BLaER1 (cell line): ENCODE measurements at regions not wholly inside any gene's neighbourhood (a gene's known extent, or its start where the extent isn't known, plus 50 kb on each side); places are given as distances from the start of the nearest gene placed in this dataset.
"Not testable (repeated sequence)": the region's sequence is repeated elsewhere in the genome, so short reads cannot be mapped to it uniquely, and the experiment has no call there.

Experiments used
- H3K27ac ChIP-seq: shearing (Covaris generic); formaldehyde crosslinking; 2 replicates; pipeline ENCODE4 v1.8.1; 2022
- H3K27me3 ChIP-seq: shearing (Covaris generic); formaldehyde crosslinking; 2 replicates; pipeline ENCODE4 v1.8.1; 2022
- H3K36me3 ChIP-seq: shearing (Covaris generic); formaldehyde crosslinking; 2 replicates; pipeline ENCODE4 v1.8.1; 2022
- H3K4me1 ChIP-seq: shearing (Covaris generic); formaldehyde crosslinking; 2 replicates; pipeline ENCODE4 v1.8.1; 2022
- H3K4me2 ChIP-seq: shearing (Covaris generic); formaldehyde crosslinking; 2 replicates; pipeline ENCODE4 v1.8.1; 2022
- H3K4me3 ChIP-seq: shearing (Covaris generic); formaldehyde crosslinking; 2 replicates; pipeline ENCODE4 v1.8.1; 2022
- H3K9ac ChIP-seq: shearing (Covaris generic); formaldehyde crosslinking; 2 replicates; pipeline ENCODE4 v1.8.1; 2022
- H3K9me3 ChIP-seq: shearing (Covaris generic); formaldehyde crosslinking; 2 replicates; pipeline ENCODE4 v1.8.1; 2022
- H4K20me1 ChIP-seq: shearing (Covaris generic); formaldehyde crosslinking; 2 replicates; pipeline ENCODE4 v1.8.1; 2022
- Cebpa-rat ChIP-seq: shearing (Covaris generic); IDR thresholded peaks from 2 replicates; pipeline ENCODE4 v1.8.1; 2022

GRCh38 chr4:18611026-18611425 is 589.5 kb upstream of the LCORL start:
- Histone ChIP-seq H3K9me3 (peaks cover 6% of the 10 kb centered on the region; the same call in 1 of the 2 replicates), H3K4me2 (no peak overlapping the region), H3K4me1 (peaks cover 3% of the 10 kb centered on the region), H4K20me1 (no peaks in the 10 kb centered on the region), H3K27me3 (no peaks in the 10 kb centered on the region), H3K4me3 (no peak overlapping the region), H3K27ac (no peak overlapping the region), H3K36me3 (no peaks in the 10 kb centered on the region), H3K9ac (no peak overlapping the region)
- no peak for TF ChIP-seq Cebpa-rat

GRCh38 chr4:18608908-18609533 is 587.5 kb upstream of the LCORL start:
- H4K20me1 ChIP-seq: no peaks in the 10 kb centered on the region
- H3K4me1 ChIP-seq: peaks cover 9% of the 10 kb centered on the region
- H3K9me3 ChIP-seq: peaks cover 6% of the 10 kb centered on the region; the same call in 1 of the 2 replicates
- TF ChIP-seq Cebpa-rat: no peak
- no peak overlapping the region for H3K27ac ChIP-seq
- H3K4me3 ChIP-seq: no peak overlapping the region
- H3K4me2 ChIP-seq: no peak overlapping the region
- H3K9ac ChIP-seq: no peak overlapping the region
- no peaks in the 10 kb centered on the region for H3K27me3 ChIP-seq
- H3K36me3 ChIP-seq: no peaks in the 10 kb centered on the region

GRCh38 chr4:18602610-18603009 is 581.1 kb upstream of the LCORL start:
- H3K4me3 ChIP-seq, H3K9me3 ChIP-seq, H4K20me1 ChIP-seq, H3K27me3 ChIP-seq, H3K4me2 ChIP-seq, H3K36me3 ChIP-seq, H3K4me1 ChIP-seq, H3K9ac ChIP-seq, H3K27ac ChIP-seq: not testable (repeated sequence)

GRCh38 chr4:18593297-18594002 is 571.9 kb upstream of the LCORL start:
- H3K27ac ChIP-seq: no peak overlapping the region
- no peaks in the 10 kb centered on the region for H4K20me1 ChIP-seq
- TF ChIP-seq Cebpa-rat: no peak
- H3K36me3 ChIP-seq: no peaks in the 10 kb centered on the region
- no peaks in the 10 kb centered on the region for H3K9me3 ChIP-seq
- H3K27me3 ChIP-seq: no peaks in the 10 kb centered on the region
- H3K4me2 ChIP-seq: no peak overlapping the region
- no peaks in the 10 kb centered on the region for H3K4me1 ChIP-seq
- H3K9ac ChIP-seq: no peak overlapping the region
- H3K4me3 ChIP-seq: no peak overlapping the region

- Histone ChIP-seq H3K9ac (no peak overlapping the region), H4K20me1 (no peaks in the 10 kb centered on the region), H3K27ac (no peak overlapping the region), H3K9me3 (no peaks in the 10 kb centered on the region), H3K36me3 (no peaks in the 10 kb centered on the region), H3K4me3 (no peak overlapping the region), H3K4me2 (no peak overlapping the region), H3K27me3 (no peaks in the 10 kb centered on the region), H3K4me1 (no peaks in the 10 kb centered on the region)
- no peak for TF ChIP-seq Cebpa-rat
Measured at GRCh38 chr4:18582841-18583240, 561.3 kb upstream of the LCORL start.

GRCh38 chr4:18578307-18578706 is 556.8 kb upstream of the LCORL start:
- Histone ChIP-seq H4K20me1 (no peaks in the 10 kb centered on the region), H3K4me1 (no peaks in the 10 kb centered on the region), H3K27ac (no peak overlapping the region), H3K27me3 (no peaks in the 10 kb centered on the region), H3K36me3 (no peaks in the 10 kb centered on the region), H3K9me3 (no peaks in the 10 kb centered on the region), H3K4me3 (no peak overlapping the region), H3K4me2 (no peak overlapping the region), H3K9ac (no peak overlapping the region)
- no peak for TF ChIP-seq Cebpa-rat

GRCh38 chr4:18572481-18572880 is 550.9 kb upstream of the LCORL start:
- Histone ChIP-seq H3K9me3 (no peaks in the 10 kb centered on the region), H3K4me3 (no peak overlapping the region), H4K20me1 (no peaks in the 10 kb centered on the region), H3K36me3 (no peaks in the 10 kb centered on the region), H3K4me1 (no peaks in the 10 kb centered on the region), H3K9ac (no peak overlapping the region), H3K27ac (no peak overlapping the region), H3K27me3 (no peaks in the 10 kb centered on the region), H3K4me2 (no peak overlapping the region)
- TF ChIP-seq Cebpa-rat: no peak

GRCh38 chr4:18571301-18571761 is 549.8 kb upstream of the LCORL start:
- Histone ChIP-seq H3K27me3 (no peaks in the 10 kb centered on the region), H3K4me3 (no peak overlapping the region), H3K9me3 (no peaks in the 10 kb centered on the region), H3K4me1 (no peaks in the 10 kb centered on the region), H3K36me3 (no peaks in the 10 kb centered on the region), H3K27ac (no peak overlapping the region), H3K4me2 (no peak overlapping the region), H3K9ac (no peak overlapping the region), H4K20me1 (no peaks in the 10 kb centered on the region)
- no peak for TF ChIP-seq Cebpa-rat

- no peak overlapping the region for H3K27ac ChIP-seq
- no peak overlapping the region for H3K4me3 ChIP-seq
- no peaks in the 10 kb centered on the region for H3K9me3 ChIP-seq
- no peak for TF ChIP-seq Cebpa-rat
- no peak overlapping the region for H3K4me2 ChIP-seq
- no peaks in the 10 kb centered on the region for H3K4me1 ChIP-seq
- H3K36me3 ChIP-seq: no peaks in the 10 kb centered on the region
- no peaks in the 10 kb centered on the region for H3K27me3 ChIP-seq
- H3K9ac ChIP-seq: no peak overlapping the region
- H4K20me1 ChIP-seq: no peaks in the 10 kb centered on the region
Measured at GRCh38 chr4:18570370-18570769, 548.8 kb upstream of the LCORL start.

GRCh38 chr4:18568600-18568999 is 547.0 kb upstream of the LCORL start:
- no peak overlapping the region for H3K9ac ChIP-seq
- H3K9me3 ChIP-seq: no peaks in the 10 kb centered on the region
- no peak for TF ChIP-seq Cebpa-rat

More at GRCh38 chr4:18568600-18568999, 547.0 kb upstream of the LCORL start:
- Histone ChIP-seq H3K4me1 (no peaks in the 10 kb centered on the region), H3K27ac (no peak overlapping the region), H3K4me2 (no peak overlapping the region), H3K27me3 (no peaks in the 10 kb centered on the region), H4K20me1 (no peaks in the 10 kb centered on the region), H3K4me3 (no peak overlapping the region), H3K36me3 (no peaks in the 10 kb centered on the region)
